NB4 (cell line): ENCODE measurements at regions not wholly inside any gene's neighbourhood (a gene's known extent, or its start where the extent isn't known, plus 50 kb on each side); places are given as distances from the start of the nearest gene placed in this dataset.

Source experiments
- DNase-seq: peaks from one replicate; pipeline ENCODE4 v3.0.0; 2010; ENCODE audit warnings: low read depth
- H3K4me3 ChIP-seq: one replicate; pipeline ENCODE4 v1.5.1; 2011; ENCODE audit warnings: mild to moderate bottlenecking, low read depth, low read length, moderate library complexity
- CTCF ChIP-seq: IDR thresholded peaks from one replicate; pipeline ENCODE4 v1.5.1; 2012; ENCODE audit warnings: low read depth, low read length
- MAX ChIP-seq: IDR thresholded peaks from 2 replicates; pipeline ENCODE4 v1.6.1; 2011; ENCODE audit warnings: low read depth, low read length
- MYC ChIP-seq: IDR thresholded peaks from 2 replicates; pipeline ENCODE4 v1.6.1; 2011; ENCODE audit warnings: low read depth, low read length
- POLR2A ChIP-seq: IDR thresholded peaks from 2 replicates; pipeline ENCODE4 v1.6.1; 2011; ENCODE audit warnings: mild to moderate bottlenecking; ENCODE audit not compliant: insufficient read length; ENCODE audit errors: extremely low read depth

- no peak for TF ChIP-seq MYC
- TF ChIP-seq MAX: no peak
- TF ChIP-seq POLR2A: no peak
- no peak for TF ChIP-seq CTCF
- DNase-seq: no peak
Measured at GRCh38 chr12:28618772-28619171, 428.5 kb downstream of the CCDC91 start.

GRCh38 chr12:28620281-28620680, 430.0 kb downstream of the CCDC91 start:
- no peak for DNase-seq
- no peak for TF ChIP-seq CTCF
- H3K4me3 ChIP-seq: no peak overlapping the region

More at GRCh38 chr12:28618772-28619171, 428.5 kb downstream of the CCDC91 start:
- H3K4me3 ChIP-seq: no peak overlapping the region

GRCh38 chr12:28622406-28622805, 432.1 kb downstream of the CCDC91 start:
- H3K4me3 ChIP-seq: no peak overlapping the region
- no peak for DNase-seq
- TF ChIP-seq POLR2A: no peak
- TF ChIP-seq CTCF: no peak
- no peak for TF ChIP-seq MAX
- no peak for TF ChIP-seq MYC

- H3K4me3 ChIP-seq: no peak overlapping the region
- DNase-seq: no peak
- TF ChIP-seq CTCF: no peak
- no peak for TF ChIP-seq MAX
- TF ChIP-seq MYC: no peak
- no peak for TF ChIP-seq POLR2A
Measured at GRCh38 chr12:28626504-28626903, 436.2 kb downstream of the CCDC91 start.

GRCh38 chr12:28629691-28630090, 439.4 kb downstream of the CCDC91 start:
- H3K4me3 ChIP-seq: no peak overlapping the region
- DNase-seq: no peak
- no peak for TF ChIP-seq MAX
- TF ChIP-seq MYC: no peak
- no peak for TF ChIP-seq CTCF
- no peak for TF ChIP-seq POLR2A

- TF ChIP-seq MAX (no peak), MYC (no peak), CTCF (no peak), POLR2A (no peak)
- no peak for DNase-seq
Measured at GRCh38 chr12:28631831-28632230, 441.6 kb downstream of the CCDC91 start.

More at GRCh38 chr12:28631831-28632230, 441.6 kb downstream of the CCDC91 start:
- no peak overlapping the region for H3K4me3 ChIP-seq
